ELF-1 (cell line): ENCODE measurements at regions not wholly inside any gene's neighbourhood (a gene's known extent, or its start where the extent isn't known, plus 50 kb on each side); places are given as distances from the start of the nearest gene placed in this dataset.
"Not testable (repeated sequence)": the region's sequence is repeated elsewhere in the genome, so short reads cannot be mapped to it uniquely, and the experiment has no call there.

Experiments
- DNase-seq: peaks from one replicate; pipeline ENCODE4 v3.0.0-alpha.2; 2016; ENCODE audit warnings: low read depth, low spot score

DNA sequence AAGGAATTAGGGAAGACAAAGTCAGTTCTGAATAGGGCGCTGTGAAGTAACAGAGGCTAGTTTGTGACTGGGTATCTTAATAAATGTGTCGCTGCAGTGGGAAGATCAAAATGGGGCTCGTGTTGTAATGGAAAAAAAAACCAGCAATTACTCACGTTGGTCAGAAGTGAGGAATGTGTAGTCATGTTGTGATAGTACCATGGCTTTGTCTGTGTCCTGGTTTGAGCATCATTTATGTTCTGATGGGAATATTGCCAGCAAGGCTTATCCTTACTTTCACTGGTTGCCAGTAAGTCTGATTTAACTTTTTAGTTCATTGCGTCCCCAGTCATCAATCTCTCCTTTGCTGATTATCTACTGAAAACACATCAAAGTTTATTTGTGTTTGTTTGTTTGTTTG is 467.6 kb downstream of the NYAP2 start:
- DNase-seq, result no peak

DNA sequence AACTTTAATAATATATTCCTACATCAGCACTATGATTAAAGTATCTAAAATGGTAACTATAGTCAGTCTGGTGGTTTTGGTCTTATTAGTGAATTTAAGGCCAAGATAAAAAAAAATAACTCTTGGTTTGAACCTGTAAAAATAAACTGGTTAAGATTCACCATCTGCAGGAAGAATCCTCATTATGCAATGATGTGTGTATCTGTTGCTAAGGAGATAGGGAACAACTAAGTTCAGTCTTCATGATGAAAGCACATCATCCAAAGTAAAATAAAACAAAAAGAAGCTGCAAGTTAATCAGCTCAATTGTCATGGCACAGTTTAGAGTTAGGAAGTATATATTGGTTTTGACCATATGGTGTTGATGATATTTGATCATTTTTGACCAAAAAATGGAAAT is 466.0 kb downstream of the NYAP2 start:
- DNase-seq, result no peak

DNA sequence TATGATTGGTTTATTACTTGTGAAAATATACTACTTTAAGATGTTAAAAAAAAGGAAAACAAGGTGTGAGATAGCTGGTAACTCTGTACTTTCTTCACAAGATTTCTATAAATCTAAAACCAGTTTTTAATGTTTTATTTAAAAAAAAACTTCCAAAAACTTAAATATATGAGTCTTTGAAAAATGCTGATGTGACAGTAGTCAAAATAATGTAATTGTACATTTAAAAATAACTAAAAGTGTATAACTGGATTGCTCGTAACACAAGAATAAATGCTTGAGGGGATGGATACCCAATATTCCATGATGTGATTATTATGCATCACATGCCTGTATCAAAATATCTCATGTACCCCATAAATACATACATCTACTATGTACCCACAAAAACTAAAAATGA is 464.9 kb downstream of the NYAP2 start:
- DNase-seq, result no peak

DNA sequence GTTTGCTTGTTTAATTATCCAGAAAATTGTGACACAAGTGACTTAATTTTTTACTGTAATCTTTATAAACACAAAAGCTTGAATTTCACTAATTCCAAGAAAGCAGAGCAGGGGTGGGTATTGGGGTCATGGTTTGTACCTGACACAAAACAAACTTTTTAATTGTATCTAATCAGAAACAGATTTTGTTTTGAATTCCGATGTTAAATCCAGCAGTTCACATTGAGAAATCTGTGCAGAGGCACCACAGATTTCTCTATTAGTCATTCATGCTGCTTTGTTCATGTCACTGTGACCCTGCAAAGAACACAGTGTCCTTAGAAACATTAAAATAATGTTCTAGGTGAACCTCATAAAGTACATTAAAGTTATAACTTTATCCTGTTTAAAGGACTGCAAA is 443.4 kb downstream of the NYAP2 start:
- no peak for DNase-seq

DNA sequence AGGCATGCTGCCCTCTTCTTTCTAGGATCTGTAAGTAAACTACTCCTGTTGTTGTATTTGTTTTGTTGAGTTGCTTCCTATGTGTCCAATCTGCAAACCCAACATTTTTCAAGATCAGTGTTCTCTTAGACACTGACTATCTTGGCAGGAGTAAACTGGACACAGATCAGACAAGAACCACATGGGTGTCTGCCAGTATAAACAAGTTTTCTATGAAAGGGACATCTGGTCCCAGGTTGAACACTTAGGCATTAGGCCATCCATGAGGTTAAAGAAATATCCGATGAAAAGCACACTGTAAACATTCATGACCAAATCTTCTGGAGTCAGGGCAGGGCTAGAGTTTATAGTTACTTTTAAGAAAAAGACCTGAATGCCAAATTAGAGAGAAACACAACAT is 441.8 kb downstream of the NYAP2 start:
- no peak for DNase-seq

DNA sequence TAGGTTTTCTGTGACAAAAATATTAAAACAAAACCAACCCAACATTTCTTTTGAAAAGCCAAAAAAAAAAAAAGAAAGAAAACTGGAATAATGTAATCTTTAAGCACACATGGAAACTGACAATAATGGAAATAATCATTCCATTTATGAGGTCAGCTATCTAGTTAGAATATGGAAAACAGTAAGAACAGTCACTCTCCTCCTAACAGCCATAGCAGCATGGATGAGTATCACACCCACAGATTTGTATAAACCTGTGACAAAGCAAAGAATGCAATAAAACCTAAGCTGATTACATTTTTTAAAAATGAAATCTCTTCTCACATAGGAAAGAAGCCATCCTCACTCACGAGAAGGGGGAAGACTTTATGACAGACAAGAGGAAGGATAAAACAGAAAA is 437.8 kb downstream of the NYAP2 start:
- DNase-seq, result no peak

DNA sequence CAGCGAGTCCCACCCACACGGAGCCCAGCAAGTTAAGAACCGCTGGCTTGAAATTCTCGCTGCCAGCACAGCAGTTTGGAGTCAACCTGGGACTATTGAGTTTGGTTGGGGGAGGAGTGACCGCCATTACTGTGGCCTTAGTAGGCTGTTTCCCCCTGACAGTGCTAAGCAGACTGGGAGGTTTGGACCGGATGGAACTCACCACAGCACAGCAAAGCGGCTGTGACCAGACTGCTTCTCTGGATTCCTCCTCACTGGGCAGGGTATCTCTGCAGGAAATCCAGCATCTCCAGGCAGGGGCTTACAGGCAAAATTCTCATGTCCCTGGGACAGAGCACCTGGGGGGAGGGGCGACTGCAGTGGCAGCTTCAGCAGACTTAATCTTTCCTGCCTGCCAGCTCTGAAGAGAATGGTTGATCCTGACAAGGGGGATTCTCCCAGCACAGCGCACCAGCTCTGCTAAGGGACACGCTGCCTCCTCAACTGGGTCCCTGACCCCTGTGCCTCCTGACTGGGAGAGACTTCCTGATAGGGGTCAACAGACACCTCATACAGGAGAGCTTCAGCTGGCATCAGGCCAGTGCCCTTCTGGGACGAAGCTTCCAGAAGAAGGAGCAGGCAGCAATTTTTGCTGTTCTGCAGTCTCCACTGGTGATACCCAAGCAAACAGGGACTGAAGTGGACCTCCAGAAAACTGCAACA is 425.4 kb downstream of the NYAP2 start:
- peak; percentile 58 for DNase-seq

DNA sequence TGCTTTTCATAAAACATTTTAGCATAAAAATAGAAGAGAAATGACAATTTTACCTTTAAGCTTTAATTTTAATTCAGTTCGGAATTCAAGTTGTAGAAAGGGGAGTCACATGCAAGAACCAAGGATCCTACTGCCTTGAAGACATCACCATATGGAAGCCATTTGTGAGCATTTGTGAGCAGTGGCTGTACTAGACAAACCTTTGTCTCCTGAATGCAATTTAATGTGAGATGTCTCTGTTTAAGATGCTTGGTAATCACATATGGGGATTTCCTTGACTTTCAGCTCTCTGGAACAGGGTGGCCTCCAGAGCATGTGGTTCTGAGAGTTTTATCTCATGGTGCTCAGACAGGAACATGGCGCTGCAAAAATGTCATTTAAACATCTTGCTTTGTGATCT is 421.8 kb downstream of the NYAP2 start:
- no peak for DNase-seq

DNA sequence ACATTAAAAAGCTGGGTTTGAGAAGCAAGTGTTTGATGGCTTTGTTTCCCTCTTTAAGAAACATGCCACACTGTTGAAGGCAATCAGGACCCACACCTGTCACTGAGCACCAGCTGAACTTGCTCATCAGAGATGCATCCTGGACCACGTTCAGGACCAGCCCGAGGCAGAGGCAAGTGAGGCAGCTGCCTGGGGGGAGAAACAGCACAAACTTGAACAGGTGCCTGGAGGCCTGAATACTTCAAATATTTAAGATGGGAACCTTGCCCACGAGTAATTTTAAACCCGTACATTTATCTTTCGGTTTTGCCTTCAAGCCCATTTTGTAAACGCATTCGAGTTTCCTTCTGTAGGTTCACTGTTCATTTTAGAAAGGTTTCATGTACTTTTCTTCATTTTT is 421.3 kb downstream of the NYAP2 start:
- DNase-seq, result no peak

DNA sequence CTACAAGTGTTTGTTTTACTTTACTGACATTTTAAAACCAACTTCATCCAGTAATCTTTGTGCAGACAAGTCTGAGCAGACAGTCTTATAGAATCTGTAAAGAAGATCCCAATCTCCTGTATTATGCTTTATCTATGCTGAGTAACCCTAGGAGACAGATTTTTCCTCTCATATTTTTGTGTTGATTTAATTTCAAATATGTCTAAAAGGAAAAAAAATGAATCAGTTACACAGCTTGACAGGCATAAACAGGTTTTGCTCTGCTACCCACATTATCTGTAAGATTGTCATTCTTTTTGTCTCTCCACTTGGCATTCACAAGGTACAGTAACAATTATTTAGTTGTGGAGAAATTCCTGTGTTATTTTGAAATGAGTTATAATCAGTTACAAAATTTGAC is 415.0 kb downstream of the NYAP2 start:
- no peak for DNase-seq

DNA sequence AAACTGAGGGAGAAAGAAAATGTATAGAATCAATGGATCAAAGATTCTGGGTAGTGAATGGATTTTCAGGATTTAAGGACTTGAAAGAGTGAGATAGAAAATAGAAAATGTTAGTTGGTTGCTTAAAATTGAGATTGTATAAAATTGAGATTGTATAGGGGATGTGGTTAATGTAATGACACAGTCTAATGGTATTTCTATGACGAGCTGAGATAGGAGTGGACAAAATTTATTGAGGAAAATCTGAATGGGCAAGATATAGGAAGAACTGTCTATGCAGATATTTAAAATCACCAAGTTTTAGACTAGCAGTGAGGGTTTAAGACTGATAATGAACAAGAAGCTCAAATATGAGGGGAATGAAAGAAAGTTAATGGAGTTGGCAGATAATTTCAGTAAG is 406.6 kb downstream of the NYAP2 start:
- no peak for DNase-seq

DNA sequence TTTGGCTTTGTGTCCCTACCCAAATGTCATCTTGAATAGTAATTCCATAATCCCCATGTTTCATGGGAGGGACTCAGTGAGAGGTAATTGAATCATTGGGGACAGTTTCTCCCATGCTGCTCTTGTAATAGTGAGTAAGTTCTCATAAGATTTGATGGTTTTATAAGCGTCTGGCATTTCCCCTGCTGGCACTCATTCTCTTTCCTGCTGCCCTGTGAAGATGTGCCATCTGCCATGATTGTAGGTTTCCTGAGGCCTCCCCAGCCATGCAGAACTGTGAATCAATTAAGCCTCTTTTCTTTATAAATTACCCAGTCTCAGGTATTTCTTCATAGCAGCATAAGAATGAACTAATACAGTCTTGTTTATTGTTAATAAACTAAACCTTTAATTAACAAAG is 402.6 kb downstream of the NYAP2 start:
- DNase-seq, result not testable (repeated sequence)

DNA sequence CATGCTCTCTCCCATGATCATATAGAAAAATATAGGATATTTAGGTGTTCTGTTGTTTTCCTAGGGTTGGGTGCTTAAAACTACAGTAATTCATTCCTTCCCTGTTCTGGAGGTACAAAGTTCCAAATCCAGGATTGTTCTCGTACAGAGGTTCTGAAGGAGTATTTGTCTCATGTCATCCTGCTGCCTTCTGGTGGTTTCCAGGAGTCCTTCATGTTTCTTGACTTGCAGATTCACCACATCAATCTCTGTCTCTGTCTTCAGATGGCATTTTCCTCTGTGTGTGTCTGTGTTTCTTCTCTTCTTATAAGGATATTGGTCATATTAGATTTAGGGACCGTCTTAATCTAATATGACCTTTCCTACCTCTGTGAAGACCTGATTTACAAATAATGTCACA is 397.9 kb downstream of the NYAP2 start:
- no peak for DNase-seq

DNA sequence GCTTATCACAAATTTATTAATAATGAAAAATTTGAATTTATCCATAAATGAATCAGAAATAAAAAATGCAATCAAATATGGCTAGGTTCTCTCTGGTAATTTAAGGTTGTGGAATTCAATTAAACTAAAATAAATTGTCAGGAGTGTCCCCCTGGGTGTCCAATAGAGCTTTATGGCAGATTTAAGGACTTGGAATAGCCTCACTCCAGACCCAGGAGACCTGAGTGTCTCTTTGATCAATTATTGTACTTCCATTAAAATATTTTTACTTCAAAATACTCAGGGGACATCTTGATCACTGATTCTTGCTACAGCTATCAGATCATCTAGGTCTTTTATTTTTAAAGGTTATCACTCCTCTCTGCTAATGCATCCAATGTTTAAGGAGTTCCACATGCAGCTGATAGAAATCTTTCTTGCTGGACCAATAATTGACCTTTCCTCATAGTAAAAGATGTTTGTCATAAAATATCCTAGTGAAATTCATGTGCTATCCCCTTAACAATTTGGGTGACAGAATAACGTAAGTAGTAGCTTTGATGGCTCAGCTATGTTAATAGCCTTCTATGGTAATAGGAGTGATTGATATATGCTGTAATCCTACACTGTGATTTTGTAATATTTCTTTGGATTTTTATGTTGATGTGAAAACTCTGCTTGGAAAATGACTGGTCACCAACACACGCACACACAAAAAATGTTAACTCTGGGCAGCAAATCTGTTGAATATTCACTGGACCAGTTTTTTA is 395.3 kb downstream of the NYAP2 start:
- no peak for DNase-seq

DNA sequence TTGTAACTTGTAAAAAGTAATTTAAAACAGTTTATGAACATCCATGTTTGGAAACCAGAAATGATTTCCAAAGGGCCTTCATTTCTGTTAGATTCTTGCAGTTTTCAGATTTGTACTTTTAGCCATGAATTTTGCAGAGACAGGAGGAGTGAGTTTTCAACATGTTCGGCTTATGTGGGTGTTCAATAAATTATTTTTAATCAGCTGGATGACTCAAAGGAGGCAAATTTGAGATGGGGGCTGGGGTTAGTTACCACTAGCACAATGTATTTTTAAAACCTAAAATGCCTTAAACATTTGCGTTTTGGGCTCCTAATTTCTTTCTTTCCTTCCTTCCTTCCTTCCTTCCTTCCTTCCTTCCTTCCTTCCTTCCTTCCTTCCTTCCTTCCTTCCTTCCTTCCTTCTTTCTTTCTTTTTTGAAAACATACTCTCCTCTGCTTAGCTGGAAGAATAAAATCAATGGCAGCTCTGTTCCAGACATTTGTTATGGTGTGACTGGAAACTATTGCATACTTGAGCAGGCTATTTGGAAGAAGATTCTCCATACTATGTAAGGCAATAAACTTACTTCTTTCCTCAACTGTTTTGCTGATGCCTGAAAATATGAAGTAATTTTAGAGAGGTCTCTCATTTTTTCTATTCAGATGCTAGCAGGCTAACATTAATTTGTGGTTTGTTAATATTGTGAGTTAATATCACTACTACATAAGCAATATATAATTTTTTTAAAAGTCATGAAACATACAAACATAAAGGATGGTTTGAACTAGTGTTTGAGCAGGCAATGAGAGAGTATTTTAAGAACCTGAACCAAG is 394.4 kb downstream of the NYAP2 start:
- DNase-seq, result no peak

DNA sequence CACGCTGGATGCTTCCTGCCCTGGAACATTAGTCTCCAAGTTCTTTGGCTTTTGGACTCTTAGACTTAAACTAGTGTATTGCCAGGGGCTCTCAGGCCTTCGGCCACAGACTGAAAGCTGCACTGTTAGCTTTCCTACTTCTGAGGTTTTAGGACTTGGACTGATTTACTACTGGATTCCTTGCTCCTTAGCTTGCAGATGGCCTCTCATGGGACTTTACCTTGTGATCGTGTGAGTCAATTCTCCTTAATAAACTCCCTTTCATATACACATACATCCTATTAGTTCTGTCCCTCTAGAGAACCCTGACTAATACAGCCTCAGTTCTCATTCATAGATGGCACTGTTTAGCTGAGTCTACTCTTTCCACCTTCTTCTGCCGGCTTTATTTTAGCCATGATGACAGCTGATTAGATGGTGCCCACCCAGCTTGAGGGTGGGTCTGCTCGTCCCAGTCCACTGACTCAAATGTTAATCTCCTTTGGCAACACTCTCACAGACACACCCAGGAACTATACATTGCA is 389.1 kb downstream of the NYAP2 start:
- no peak for DNase-seq

DNA sequence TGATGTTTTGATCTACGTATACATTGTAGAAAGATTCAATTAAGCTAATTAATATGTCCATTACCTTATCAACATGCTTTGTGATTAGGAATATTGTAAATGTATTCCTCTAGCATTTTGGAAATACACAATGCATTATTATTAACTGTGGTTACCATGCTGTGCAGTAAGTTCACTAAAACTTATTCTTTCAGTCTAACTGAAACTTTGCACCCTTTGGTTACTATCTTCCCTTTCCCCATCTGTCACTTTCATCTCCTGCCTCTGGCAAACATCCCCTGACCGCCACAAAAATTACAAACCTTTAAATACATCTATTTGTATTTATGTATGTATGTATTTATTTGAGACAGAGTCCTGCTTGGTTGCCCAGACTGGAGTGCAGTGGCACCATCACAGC is 388.0 kb downstream of the NYAP2 start:
- no peak for DNase-seq

DNA sequence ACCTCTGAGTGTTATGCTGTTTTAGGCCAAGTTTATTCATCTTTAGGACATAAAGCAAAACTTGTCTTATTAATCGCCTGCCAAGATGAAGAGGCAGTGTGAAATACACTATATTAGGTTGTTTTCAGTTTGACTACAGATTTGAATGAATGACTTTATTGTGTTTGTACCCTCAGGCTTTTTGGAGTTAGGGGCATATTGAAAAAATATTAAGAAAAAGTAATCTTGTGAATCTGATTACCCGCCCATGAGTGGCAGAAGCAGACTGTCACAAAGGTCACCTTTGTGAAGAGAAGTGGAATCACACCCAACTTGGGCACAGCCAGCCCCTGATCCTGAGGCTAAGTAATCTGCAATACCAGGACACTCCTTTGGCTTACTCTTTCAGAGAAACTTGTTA is 382.5 kb downstream of the NYAP2 start:
- no peak for DNase-seq

DNA sequence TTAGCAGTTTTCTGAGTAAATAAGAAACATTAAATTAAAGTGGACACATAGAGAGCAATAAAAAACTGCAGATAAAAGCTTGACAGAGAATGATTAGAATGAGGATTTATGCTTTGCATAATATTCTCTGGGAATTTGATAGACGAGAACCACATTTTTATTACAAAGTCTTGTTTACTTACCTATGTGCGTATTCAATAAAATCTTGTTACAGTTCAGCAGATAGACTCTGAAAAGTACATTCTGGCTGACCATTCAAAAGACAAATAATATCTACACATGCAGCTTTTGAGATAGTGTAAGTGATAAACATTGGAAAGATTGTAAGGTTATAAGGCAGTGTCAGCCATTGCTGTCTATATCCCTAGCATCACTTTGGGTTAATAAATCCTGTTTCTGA is 381.6 kb downstream of the NYAP2 start:
- no peak for DNase-seq

DNA sequence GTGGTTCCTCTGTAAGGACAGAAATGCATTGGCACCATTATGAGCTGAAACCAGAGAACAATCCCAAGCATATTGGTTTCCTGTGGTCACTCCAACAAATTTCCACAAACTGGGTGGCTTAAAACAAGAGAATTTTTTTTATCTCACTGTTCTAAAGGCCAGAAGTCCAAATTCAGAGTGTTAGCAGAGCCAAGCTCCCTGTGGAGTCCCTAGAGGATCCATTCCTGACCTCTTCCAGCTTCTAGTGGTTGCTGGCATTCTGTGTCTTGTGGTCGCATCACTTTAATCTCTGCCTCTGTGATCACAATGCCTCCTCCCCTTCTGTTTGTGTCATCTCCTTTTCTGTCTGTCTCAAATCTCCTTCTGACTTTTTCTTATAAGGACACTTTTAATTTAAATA is 380.3 kb downstream of the NYAP2 start:
- no peak for DNase-seq

DNA sequence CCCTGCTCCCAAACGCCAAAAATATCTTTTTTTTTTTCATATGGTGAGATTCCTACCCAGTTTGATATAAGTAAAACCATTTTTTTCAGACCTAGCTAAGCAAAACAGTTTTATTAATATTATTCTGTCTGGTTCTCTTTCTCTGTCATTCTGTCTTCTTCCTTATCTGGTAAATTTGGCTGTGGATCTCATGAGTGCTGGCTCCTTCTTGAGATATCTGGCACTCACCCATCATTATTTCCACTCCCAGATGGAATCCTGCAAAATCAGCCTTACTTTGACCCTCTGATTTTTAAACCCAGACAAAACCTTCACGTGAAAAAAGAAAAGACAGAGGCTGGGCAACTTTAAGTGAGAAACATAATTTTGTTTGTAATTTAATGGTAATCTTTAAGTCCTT is 373.6 kb downstream of the NYAP2 start:
- no peak for DNase-seq

DNA sequence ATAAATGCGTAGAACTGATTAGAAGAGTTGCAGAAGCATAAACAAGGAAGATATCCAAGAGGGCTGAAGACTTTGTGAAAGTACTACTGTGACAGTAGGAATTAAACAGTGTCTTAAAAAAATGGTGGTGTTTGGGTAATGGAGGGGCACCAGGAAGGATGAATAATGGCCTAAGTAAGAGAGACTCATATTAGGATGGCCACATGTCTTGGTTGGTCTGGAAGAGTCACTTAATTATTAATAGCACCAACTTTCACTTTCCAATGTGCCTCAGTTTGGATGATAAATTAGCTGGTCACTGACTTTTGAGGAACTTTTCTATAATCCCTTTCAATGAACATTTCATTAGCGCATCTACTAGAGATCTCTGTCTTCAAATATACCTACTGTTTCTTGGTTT is 372.2 kb downstream of the NYAP2 start:
- no peak for DNase-seq

DNA sequence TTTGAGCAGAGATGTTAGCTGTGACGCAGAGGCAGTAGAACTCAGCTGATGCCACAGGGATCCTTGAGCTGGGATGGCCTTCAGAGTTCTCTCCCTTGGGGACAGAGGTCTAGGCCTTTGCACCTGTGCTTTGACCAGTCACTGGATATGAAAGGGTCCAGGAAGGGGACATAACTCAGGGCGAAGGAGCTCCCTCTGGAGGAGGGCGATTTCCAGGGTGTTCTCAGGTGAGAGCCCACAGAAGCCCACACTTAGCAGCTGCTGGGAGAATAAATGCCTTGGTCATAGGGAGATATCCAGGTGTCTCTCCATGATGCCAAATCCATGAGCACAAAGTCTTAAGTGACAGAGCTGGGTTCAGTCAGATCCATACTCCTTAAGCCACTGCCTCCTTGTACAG is 369.2 kb downstream of the NYAP2 start:
- DNase-seq, result no peak
